ENCODE measurements at regions not wholly inside any gene's neighbourhood (a gene's known extent, or its start where the extent isn't known, plus 50 kb on each side); places are given as distances from the start of the nearest gene placed in this dataset.

- Histone ChIP-seq H3K36me3 (ENCODE audit: control insufficient read depth, insufficient read depth, low read length) (no peaks in the 10 kb centered on the region), H3K4me3 (ENCODE audit: low read depth, low read length) (no peak overlapping the region), H3K27me3 (ENCODE audit: control insufficient read depth, insufficient read depth, low read length) (no peaks in the 10 kb centered on the region)
- no peak for DNase-seq (ENCODE audit: low read depth)
- no peak for TF ChIP-seq CTCF (IDR thresholded peaks at IDR 0.05; ENCODE audit: insufficient read depth, low read length, poor library complexity, severe bottlenecking)
These were observed 218.4 kb downstream of the MAFB start for GRCh38 chr20:40470445-40471260.

DNA sequence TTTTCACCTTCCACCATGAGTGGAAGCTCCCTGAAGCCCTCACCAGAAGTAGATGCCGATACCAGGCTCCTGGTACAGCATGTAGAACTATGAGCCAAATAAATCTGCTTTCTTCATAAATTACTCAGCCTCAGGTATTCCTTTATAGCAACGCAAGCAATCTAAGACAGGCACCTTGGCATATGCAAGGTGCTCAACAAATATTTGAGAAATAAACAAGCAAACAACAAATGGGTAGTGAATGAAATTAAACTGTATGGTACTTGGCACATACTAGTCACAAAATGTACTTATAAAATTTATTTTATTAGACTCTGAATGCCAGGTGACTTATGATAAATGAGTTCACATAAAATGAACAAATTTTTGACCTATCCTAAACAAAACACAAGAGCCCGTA is 220.3 kb downstream of the MAFB start:
- H3K27me3 ChIP-seq (ENCODE audit: control insufficient read depth, insufficient read depth, low read length): no peaks in the 10 kb centered on the region
- DNase-seq (ENCODE audit: low read depth): no peak

GRCh38 chr20:40467703-40468411 is 221.2 kb downstream of the MAFB start:
- DNase-seq (ENCODE audit: low read depth): no peak
- Histone ChIP-seq H3K4me3 (ENCODE audit: low read depth, low read length) (no peak overlapping the region), H3K27me3 (ENCODE audit: control insufficient read depth, insufficient read depth, low read length) (no peaks in the 10 kb centered on the region), H3K36me3 (ENCODE audit: control insufficient read depth, insufficient read depth, low read length) (no peaks in the 10 kb centered on the region)
- TF ChIP-seq CTCF (IDR thresholded peaks at IDR 0.05; ENCODE audit: insufficient read depth, low read length, poor library complexity, severe bottlenecking): no peak

More for the DNA sequence above, 220.3 kb downstream of the MAFB start:
- no peak for TF ChIP-seq CTCF (IDR thresholded peaks at IDR 0.05; ENCODE audit: insufficient read depth, low read length, poor library complexity, severe bottlenecking)
- Histone ChIP-seq H3K4me3 (ENCODE audit: low read depth, low read length) (no peak overlapping the region), H3K36me3 (ENCODE audit: control insufficient read depth, insufficient read depth, low read length) (no peaks in the 10 kb centered on the region)

DNA sequence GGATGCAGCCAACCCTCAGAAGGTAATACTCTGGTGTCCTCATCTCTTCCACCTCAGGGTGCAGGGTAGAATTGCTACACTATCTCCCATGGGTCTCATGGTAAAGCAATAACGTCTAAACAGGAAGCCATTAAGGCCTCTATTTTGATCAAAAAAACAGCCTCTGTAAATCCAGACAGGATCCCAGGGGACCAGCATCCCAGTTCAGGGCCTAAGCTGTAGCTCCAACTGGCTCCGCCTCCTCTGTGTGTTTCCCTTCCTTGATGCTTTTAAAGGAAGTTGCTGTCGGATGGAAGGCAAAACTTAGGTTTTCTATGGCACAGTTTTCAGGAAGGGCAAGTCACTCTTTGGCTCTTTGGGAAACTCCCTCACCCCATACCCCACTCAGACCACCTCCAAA is 222.0 kb downstream of the MAFB start:
- Histone ChIP-seq H3K4me3 (ENCODE audit: low read depth, low read length) (no peak overlapping the region), H3K27me3 (ENCODE audit: control insufficient read depth, insufficient read depth, low read length) (no peaks in the 10 kb centered on the region), H3K36me3 (ENCODE audit: control insufficient read depth, insufficient read depth, low read length) (no peaks in the 10 kb centered on the region)
- no peak for DNase-seq (ENCODE audit: low read depth)
- no peak for TF ChIP-seq CTCF (IDR thresholded peaks at IDR 0.05; ENCODE audit: insufficient read depth, low read length, poor library complexity, severe bottlenecking)

DNA sequence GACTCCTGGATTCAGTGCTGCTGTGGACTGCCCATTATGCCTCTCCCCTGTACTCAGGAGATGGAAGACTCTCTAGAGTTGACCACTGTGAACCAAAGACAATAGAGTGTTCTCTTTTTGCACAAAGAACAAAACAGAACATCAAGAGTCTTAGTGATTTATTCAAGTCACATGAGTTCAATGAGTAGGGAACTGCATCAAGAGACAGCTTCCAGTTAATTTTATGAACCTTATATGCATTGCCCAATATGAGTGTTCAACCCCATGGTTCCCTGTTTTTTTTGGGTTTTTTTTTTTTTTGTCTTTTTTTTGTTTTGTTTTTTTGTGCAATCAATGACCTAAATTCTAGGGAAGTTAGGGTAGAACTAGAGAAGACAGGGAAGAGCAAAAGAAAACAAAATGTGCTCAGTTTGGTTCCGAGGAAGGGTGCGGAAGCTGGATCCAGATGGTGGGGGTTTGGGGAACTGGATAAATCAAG is 224.3 kb downstream of the MAFB start:
- DNase-seq (ENCODE audit: low read depth): no peak
- H3K4me3 ChIP-seq (ENCODE audit: low read depth, low read length): no peak overlapping the region
- no peak for TF ChIP-seq CTCF (IDR thresholded peaks at IDR 0.05; ENCODE audit: insufficient read depth, low read length, poor library complexity, severe bottlenecking)
- no peaks in the 10 kb centered on the region for H3K36me3 ChIP-seq (ENCODE audit: control insufficient read depth, insufficient read depth, low read length)
- no peaks in the 10 kb centered on the region for H3K27me3 ChIP-seq (ENCODE audit: control insufficient read depth, insufficient read depth, low read length)

All from kidney epithelial cell (primary cell).